GM12865 (cell line): ENCODE measurements at regions not wholly inside any gene's neighbourhood (a gene's known extent, or its start where the extent isn't known, plus 50 kb on each side); places are given as distances from the start of the nearest gene placed in this dataset.
A peak's percentile ranks its signal among the peaks of the same experiment; 100 is the strongest.

Source experiments
- DNase-seq: peaks from one replicate; pipeline ENCODE4 v3.0.0; 2010; ENCODE audit warnings: low read depth
- H3K4me3 ChIP-seq: 2 replicates; pipeline ENCODE4 v1.5.1; 2011; ENCODE audit warnings: mild to moderate bottlenecking, low read depth, low read length, control low read depth
- CTCF ChIP-seq: IDR thresholded peaks from 2 replicates; pipeline ENCODE4 v1.5.1; 2011; ENCODE audit warnings: low read length, control low read depth, low read depth, inconsistent platforms; ENCODE audit not compliant: insufficient read depth; ENCODE audit errors: missing control alignments

GRCh38 chr22:25380122-25380747, 160.8 kb downstream of the CRYBB2 start:
- no peak overlapping the region for H3K4me3 ChIP-seq
- TF ChIP-seq CTCF, result no peak
- DNase-seq, result no peak

- no peak overlapping the region for H3K4me3 ChIP-seq
- peak; percentile 17 for TF ChIP-seq CTCF
- DNase-seq, result no peak
These were observed 163.3 kb downstream of the CRYBB2 start for GRCh38 chr22:25382762-25383161.

DNA sequence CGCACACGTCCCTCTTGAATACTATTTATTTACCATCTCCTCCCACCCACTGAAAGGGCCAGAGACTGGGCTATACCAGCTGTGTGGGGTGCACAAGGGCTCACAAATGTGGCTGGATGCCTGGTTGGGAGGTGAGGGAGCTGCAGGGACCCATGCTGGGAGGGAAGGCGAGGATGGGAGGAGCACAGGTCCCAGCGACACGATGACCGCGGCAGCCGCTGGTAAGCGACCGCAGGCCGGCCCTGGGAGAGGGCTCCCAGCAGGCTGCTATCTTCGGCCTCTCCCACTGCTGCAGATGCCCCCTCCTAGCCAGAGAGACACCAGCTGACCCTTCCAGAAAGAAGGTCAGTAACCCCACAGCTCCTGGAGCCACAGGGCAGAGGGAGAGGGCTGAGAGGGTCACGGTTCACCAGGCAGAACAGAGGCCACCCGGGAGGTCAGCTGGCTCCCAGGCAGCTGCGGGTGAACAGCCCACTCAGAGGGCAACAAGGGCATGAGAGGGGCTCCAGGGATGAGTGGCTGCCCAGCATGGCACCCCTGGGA, 163.9 kb downstream of the CRYBB2 start:
- TF ChIP-seq CTCF, result no peak
- no peak for DNase-seq
- no peak overlapping the region for H3K4me3 ChIP-seq

DNA sequence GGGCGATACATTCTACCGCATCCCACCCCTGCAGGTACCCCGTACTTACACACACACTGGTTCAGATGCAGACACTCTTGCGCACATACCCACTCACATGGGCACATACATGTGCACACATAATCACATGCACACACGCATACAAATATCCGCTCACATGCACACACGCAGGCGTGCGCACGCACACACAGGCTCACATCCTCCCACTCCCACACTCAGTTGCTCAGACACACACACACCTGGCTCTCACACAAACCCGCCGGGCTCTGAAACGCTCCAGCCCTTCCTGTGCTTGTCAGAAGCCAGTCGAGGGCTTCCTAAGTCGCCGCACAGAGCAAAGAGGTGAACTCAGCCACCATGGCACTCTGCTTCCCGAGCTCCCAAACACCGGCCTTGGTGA, 164.5 kb downstream of the CRYBB2 start:
- no peak overlapping the region for H3K4me3 ChIP-seq
- TF ChIP-seq CTCF, result no peak
- no peak for DNase-seq

- TF ChIP-seq CTCF, result no peak
- no peak for DNase-seq
- no peak overlapping the region for H3K4me3 ChIP-seq
These were observed 167.1 kb downstream of the CRYBB2 start for GRCh38 chr22:25386538-25386884.

- TF ChIP-seq CTCF, result no peak
These were observed 169.0 kb downstream of the CRYBB2 start for GRCh38 chr22:25388415-25388814.

More at GRCh38 chr22:25388415-25388814, 169.0 kb downstream of the CRYBB2 start:
- no peak overlapping the region for H3K4me3 ChIP-seq
- no peak for DNase-seq
